GM13976 (cell line): ENCODE measurements at regions not wholly inside any gene's neighbourhood (a gene's known extent, or its start where the extent isn't known, plus 50 kb on each side); places are given as distances from the start of the nearest gene placed in this dataset.

Source experiments
- DNase-seq: peaks from one replicate; pipeline ENCODE4 v3.0.0; 2012; ENCODE audit warnings: low spot score
- CTCF ChIP-seq: IDR thresholded peaks from 2 replicates; pipeline ENCODE4 v1.5.1; 2012; ENCODE audit warnings: borderline replicate concordance, mild to moderate bottlenecking; ENCODE audit not compliant: insufficient read depth; ENCODE audit errors: extremely low read depth, missing control alignments, control extremely low read depth
- in situ Hi-C: fragments of 300-500 bp; cut with MboI; formaldehyde crosslinking; loops from one replicate; pipeline ENCODE4 v1.12.0; 2022; ENCODE audit warnings: low sequenced_read_pairs, mixed read lengths, inconsistent platforms; ENCODE audit not compliant: unreplicated experiment

- no peak for TF ChIP-seq CTCF
- in situ Hi-C loops: no loop called here
- no peak for DNase-seq
These were observed 52.6 kb upstream of the PRMT8 start for GRCh38 chr12:3438401-3438800.
